Caco-2 (cell line): ENCODE measurements at regions not wholly inside any gene's neighbourhood (a gene's known extent, or its start where the extent isn't known, plus 50 kb on each side); places are given as distances from the start of the nearest gene placed in this dataset.

Experiments used
- BruUV-seq: library from RNA; stranded (reverse); fragments of 400-500 nt; replicated peaks from 2 replicates; lab custom pipeline; 2021; lab: Mats Ljungman, UMichigan
- CTCF ChIA-PET: fragments of 300-600 bp; sonication (Branson Sonifier 250); formaldehyde crosslinking; loops from one replicate; lab custom pipeline; 2022; ENCODE audit warnings: antibody characterized with exemption; lab: Charles Lee
- POLR2A ChIA-PET: fragments of 300-600 bp; sonication (Branson Sonifier 250); formaldehyde crosslinking; loops from one replicate; lab custom pipeline; 2022; ENCODE audit warnings: antibody characterized with exemption; lab: Charles Lee
- DNase-seq, 2 experiments: peaks; one replicate each; pipeline versions ENCODE4 v3.0.0 to v3.0.0-alpha.2; 2020 to 2022
- H3K27me3 ChIP-seq: replicated peaks from 2 replicates; pipeline ENCODE4 v1.6.0; 2011; ENCODE audit warnings: low read length; ENCODE audit not compliant: control insufficient read depth, insufficient read depth
- H3K36me3 ChIP-seq: 2 replicates; pipeline ENCODE4 v1.5.1; 2011; ENCODE audit warnings: low read length; ENCODE audit not compliant: control insufficient read depth, insufficient read depth
- H3K4me1 ChIP-seq: fragments of 250-450 bp; sonication (Bioruptor Pico); 2 replicates; pipeline ENCODE4 v1.5.1; 2020; ENCODE audit warnings: mild to moderate bottlenecking
- H3K4me3 ChIP-seq: 2 replicates; pipeline ENCODE4 v1.5.1; 2011; ENCODE audit warnings: low read depth, mild to moderate bottlenecking, control low read depth, low read length
- H3K9me3 ChIP-seq: fragments of 250-450 bp; sonication (Bioruptor Pico); 2 replicates; pipeline ENCODE4 v1.5.1; 2020; ENCODE audit warnings: mild to moderate bottlenecking, moderate library complexity
- H3K27ac Mint-ChIP-seq: one replicate; pipeline ENCODE4 v1.8.0; 2022; ENCODE audit warnings: mixed read lengths; ENCODE audit not compliant: unreplicated experiment
- H3K27me3 Mint-ChIP-seq: one replicate; pipeline ENCODE4 v1.8.0; 2022; ENCODE audit warnings: mixed read lengths; ENCODE audit not compliant: insufficient read depth, unreplicated experiment
- H3K36me3 Mint-ChIP-seq: one replicate; pipeline ENCODE4 v1.8.0; 2022; ENCODE audit warnings: mild to moderate bottlenecking, mixed read lengths; ENCODE audit not compliant: insufficient read depth, unreplicated experiment
- H3K4me1 Mint-ChIP-seq: one replicate; pipeline ENCODE4 v1.8.0; 2022; ENCODE audit warnings: low read depth, mixed read lengths; ENCODE audit not compliant: unreplicated experiment
- H3K4me3 Mint-ChIP-seq: one replicate; pipeline ENCODE4 v1.8.0; 2022; ENCODE audit warnings: mild to moderate bottlenecking, moderate library complexity, mixed read lengths; ENCODE audit not compliant: unreplicated experiment
- H3K9me3 Mint-ChIP-seq: one replicate; pipeline ENCODE4 v1.8.0; 2022; ENCODE audit warnings: mixed read lengths; ENCODE audit not compliant: unreplicated experiment
- intact Hi-C: fragments of 100-400 bp; cut with micrococcal nuclease; formaldehyde crosslinking; loops from one replicate; pipeline ENCODE4 v1.10.0; 2022; ENCODE audit not compliant: unreplicated experiment
- TF ChIP-seq, protein P1 (sequence below), 2 experiments: fragments of 200-600 bp in 1 of 2; IDR thresholded peaks; 1 replicate in 1 of 2; 2 replicates in 1 of 2; pipeline versions ENCODE4 v1.5.1 to v1.8.0; 2011 to 2022; ENCODE audit warnings: antibody characterized with exemption in 1 of 2, control low read depth in 1 of 2, inconsistent platforms in 1 of 2, low read depth in 1 of 2, low read length in 1 of 2, mild to moderate bottlenecking in 1 of 2, moderate library complexity in 1 of 2; ENCODE audit not compliant: insufficient read depth in 1 of 2, severe bottlenecking in 1 of 2, unreplicated experiment in 1 of 2

- BruUV-seq = no TSS peak
- no peaks in the 10 kb centered on the region for H3K27me3 Mint-ChIP-seq
- ChIA-PET CTCF (no interaction called here), POLR2A (no interaction called here)
- DNase-seq = no peak
- no peak overlapping the region for H3K27ac Mint-ChIP-seq
- H3K4me3 ChIP-seq = no peak overlapping the region
- H3K4me3 Mint-ChIP-seq = no peak overlapping the region
- H3K4me1 ChIP-seq = no peaks in the 10 kb centered on the region
- intact Hi-C loops = no loop called here
- no peaks in the 10 kb centered on the region for H3K9me3 Mint-ChIP-seq
- H3K27me3 ChIP-seq = no peaks in the 10 kb centered on the region
- TF ChIP-seq, protein P1, sequence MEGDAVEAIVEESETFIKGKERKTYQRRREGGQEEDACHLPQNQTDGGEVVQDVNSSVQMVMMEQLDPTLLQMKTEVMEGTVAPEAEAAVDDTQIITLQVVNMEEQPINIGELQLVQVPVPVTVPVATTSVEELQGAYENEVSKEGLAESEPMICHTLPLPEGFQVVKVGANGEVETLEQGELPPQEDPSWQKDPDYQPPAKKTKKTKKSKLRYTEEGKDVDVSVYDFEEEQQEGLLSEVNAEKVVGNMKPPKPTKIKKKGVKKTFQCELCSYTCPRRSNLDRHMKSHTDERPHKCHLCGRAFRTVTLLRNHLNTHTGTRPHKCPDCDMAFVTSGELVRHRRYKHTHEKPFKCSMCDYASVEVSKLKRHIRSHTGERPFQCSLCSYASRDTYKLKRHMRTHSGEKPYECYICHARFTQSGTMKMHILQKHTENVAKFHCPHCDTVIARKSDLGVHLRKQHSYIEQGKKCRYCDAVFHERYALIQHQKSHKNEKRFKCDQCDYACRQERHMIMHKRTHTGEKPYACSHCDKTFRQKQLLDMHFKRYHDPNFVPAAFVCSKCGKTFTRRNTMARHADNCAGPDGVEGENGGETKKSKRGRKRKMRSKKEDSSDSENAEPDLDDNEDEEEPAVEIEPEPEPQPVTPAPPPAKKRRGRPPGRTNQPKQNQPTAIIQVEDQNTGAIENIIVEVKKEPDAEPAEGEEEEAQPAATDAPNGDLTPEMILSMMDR (IDR thresholded peaks at IDR 0.05; ENCODE audit: insufficient read depth in 1 of 2, low read depth in 1 of 2, low read length in 1 of 2, severe bottlenecking in 1 of 2, unreplicated experiment in 1 of 2) = no peak
- H3K4me1 Mint-ChIP-seq = no peaks in the 10 kb centered on the region
- no peaks in the 10 kb centered on the region for H3K36me3 ChIP-seq
- no peaks in the 10 kb centered on the region for H3K36me3 Mint-ChIP-seq
- no peaks in the 10 kb centered on the region for H3K9me3 ChIP-seq
These were observed 1518.1 kb upstream of the ZEB2 start for GRCh38 chr2:146038014-146038413.

DNA sequence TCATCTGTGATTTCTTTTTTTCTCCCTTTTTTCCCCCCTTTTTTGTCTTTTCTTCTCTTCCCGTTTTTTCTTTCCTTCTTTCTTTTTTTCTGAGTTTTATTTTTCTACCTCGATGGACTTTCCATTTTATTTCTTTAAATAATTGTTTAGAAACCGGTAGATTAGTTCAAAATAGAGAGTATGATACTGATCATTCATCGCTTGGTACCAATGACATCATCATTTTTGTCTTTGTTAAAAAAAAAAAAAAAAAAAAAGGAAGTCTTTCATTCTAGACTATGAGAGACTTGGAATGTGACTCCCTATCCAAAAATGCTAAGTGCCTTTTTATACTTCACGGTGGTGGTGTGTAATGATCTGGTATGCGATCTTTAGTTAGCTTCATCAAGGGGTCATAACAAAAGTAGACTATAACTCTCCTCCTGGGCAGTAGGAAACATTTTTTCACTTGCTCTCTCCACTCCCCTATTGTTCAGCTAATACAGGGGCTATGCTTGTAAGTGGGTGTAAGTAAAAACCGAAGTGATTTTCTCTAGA is 1517.5 kb upstream of the ZEB2 start:
- no TSS peak for BruUV-seq
- H3K4me3 Mint-ChIP-seq = no peak overlapping the region

GRCh38 chr2:146031158-146031557 is 1511.2 kb upstream of the ZEB2 start:
- Mint-ChIP-seq H3K27me3 (no peaks in the 10 kb centered on the region), H3K4me1 (no peaks in the 10 kb centered on the region), H3K9me3 (no peaks in the 10 kb centered on the region), H3K4me3 (no peak overlapping the region), H3K27ac (no peak overlapping the region), H3K36me3 (no peaks in the 10 kb centered on the region)
- no peak for DNase-seq
- Histone ChIP-seq H3K36me3 (no peaks in the 10 kb centered on the region), H3K9me3 (no peaks in the 10 kb centered on the region), H3K27me3 (no peaks in the 10 kb centered on the region), H3K4me3 (no peak overlapping the region), H3K4me1 (no peaks in the 10 kb centered on the region)
- intact Hi-C loops = no loop called here
- ChIA-PET POLR2A (no interaction called here), CTCF (no interaction called here)
- TF ChIP-seq, protein P1 (IDR thresholded peaks at IDR 0.05; ENCODE audit: insufficient read depth in 1 of 2, low read depth in 1 of 2, low read length in 1 of 2, severe bottlenecking in 1 of 2, unreplicated experiment in 1 of 2) = no peak
- BruUV-seq = no TSS peak

More for the DNA sequence above, 1517.5 kb upstream of the ZEB2 start:
- POLR2A ChIA-PET = no interaction called here
- no peaks in the 10 kb centered on the region for H3K27me3 Mint-ChIP-seq
- TF ChIP-seq, protein P1 (IDR thresholded peaks at IDR 0.05; ENCODE audit: insufficient read depth in 1 of 2, low read depth in 1 of 2, low read length in 1 of 2, severe bottlenecking in 1 of 2, unreplicated experiment in 1 of 2) = no peak
- no peaks in the 10 kb centered on the region for H3K9me3 Mint-ChIP-seq
- no peaks in the 10 kb centered on the region for H3K36me3 ChIP-seq
- H3K4me1 Mint-ChIP-seq = no peaks in the 10 kb centered on the region
- CTCF ChIA-PET = no interaction called here
- no peak overlapping the region for H3K4me3 ChIP-seq
- H3K27me3 ChIP-seq = no peaks in the 10 kb centered on the region
- intact Hi-C loops = no loop called here
- no peaks in the 10 kb centered on the region for H3K36me3 Mint-ChIP-seq
- no peaks in the 10 kb centered on the region for H3K4me1 ChIP-seq
- H3K9me3 ChIP-seq = no peaks in the 10 kb centered on the region
- DNase-seq = no peak
- no peak overlapping the region for H3K27ac Mint-ChIP-seq
